Smooth muscle cell (in vitro differentiated cells): ENCODE measurements at regions not wholly inside any gene's neighbourhood (a gene's known extent, or its start where the extent isn't known, plus 50 kb on each side); places are given as distances from the start of the nearest gene placed in this dataset.

Experiments
- DNase-seq: peaks from one replicate; lab custom pipeline; 2025; ENCODE audit not compliant: unreplicated experiment; lab: John Stamatoyannopoulos, UW
- H2AFZ ChIP-seq: fragments of 200-600 bp; sonication (generic); 2 replicates; pipeline ENCODE4 v1.6.0; 2016; ENCODE audit warnings: antibody characterized with exemption, low read depth, mild to moderate bottlenecking
- H3F3A ChIP-seq: fragments of 200-600 bp; sonication (generic); 2 replicates; pipeline ENCODE4 v1.6.0; 2017; ENCODE audit warnings: antibody characterized with exemption, low read depth
- H3K27ac ChIP-seq: fragments of 200-600 bp; sonication (generic); 2 replicates; pipeline ENCODE4 v1.5.1; 2016; ENCODE audit warnings: low read depth, mild to moderate bottlenecking
- H3K27me3 ChIP-seq: fragments of 200-600 bp; sonication (generic); 2 replicates; pipeline ENCODE4 v1.6.1; 2016; ENCODE audit warnings: low read depth, mild to moderate bottlenecking
- H3K36me3 ChIP-seq: fragments of 200-600 bp; sonication (generic); 2 replicates; pipeline ENCODE4 v1.5.1; 2016; ENCODE audit warnings: low read depth
- H3K4me1 ChIP-seq: fragments of 200-600 bp; sonication (generic); 2 replicates; pipeline ENCODE4 v1.5.1; 2016; ENCODE audit warnings: low read depth
- H3K4me2 ChIP-seq: fragments of 200-600 bp; sonication (generic); 2 replicates; pipeline ENCODE4 v1.6.0; 2016; ENCODE audit warnings: mild to moderate bottlenecking
- H3K4me3 ChIP-seq: fragments of 200-600 bp; sonication (generic); 2 replicates; pipeline ENCODE4 v1.5.1; 2016; ENCODE audit warnings: mild to moderate bottlenecking
- H3K79me2 ChIP-seq: fragments of 200-600 bp; sonication (generic); 2 replicates; pipeline ENCODE4 v1.6.0; 2016; ENCODE audit warnings: low read depth, mild to moderate bottlenecking
- H3K9ac ChIP-seq: fragments of 200-600 bp; sonication (generic); 2 replicates; pipeline ENCODE4 v1.6.0; 2016; ENCODE audit warnings: low read depth
- H3K9me3 ChIP-seq: fragments of 200-600 bp; sonication (generic); replicated peaks from 2 replicates; pipeline ENCODE4 v1.5.1; 2016; ENCODE audit warnings: low read depth
- H4K20me1 ChIP-seq: fragments of 200-600 bp; sonication (generic); 2 replicates; pipeline ENCODE4 v1.6.0; 2016; ENCODE audit warnings: low read depth
- WGBS: methylation state at CpG from one replicate; pipeline ENCODE4 v1.1.7; 2016; ENCODE audit warnings: low lambda C conversion rate; 5-methylcytosine and 5-hydroxymethylcytosine counted together
- TF ChIP-seq, protein P1 (sequence below): fragments of 200-600 bp; sonication (generic); IDR thresholded peaks from 2 replicates; pipeline ENCODE4 v1.5.1; 2017; ENCODE audit warnings: borderline replicate concordance, mild to moderate bottlenecking, antibody characterized with exemption; ENCODE audit not compliant: insufficient read depth, poor library complexity, severe bottlenecking

DNA sequence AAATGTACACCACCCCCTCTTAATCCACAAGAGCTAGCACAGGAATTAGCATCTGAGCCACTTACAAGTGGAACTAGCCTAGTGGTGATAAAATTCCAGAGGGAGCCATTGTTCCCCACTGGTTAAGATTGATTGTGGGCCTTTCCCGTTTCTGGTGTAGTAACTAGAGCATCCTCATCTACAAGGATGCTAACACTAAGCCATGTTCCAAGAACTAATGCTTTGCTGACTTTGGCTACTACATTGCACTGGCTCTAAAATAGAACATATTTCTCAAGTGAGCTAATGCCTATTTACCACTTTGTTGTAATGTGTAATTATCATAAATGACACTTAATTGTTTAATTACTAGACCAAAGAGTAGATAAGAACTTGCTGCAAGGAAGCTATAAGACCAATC is 143.7 kb downstream of the FZD1 start:
- H3K4me2 ChIP-seq: no peak overlapping the region
- no peak for DNase-seq

DNA sequence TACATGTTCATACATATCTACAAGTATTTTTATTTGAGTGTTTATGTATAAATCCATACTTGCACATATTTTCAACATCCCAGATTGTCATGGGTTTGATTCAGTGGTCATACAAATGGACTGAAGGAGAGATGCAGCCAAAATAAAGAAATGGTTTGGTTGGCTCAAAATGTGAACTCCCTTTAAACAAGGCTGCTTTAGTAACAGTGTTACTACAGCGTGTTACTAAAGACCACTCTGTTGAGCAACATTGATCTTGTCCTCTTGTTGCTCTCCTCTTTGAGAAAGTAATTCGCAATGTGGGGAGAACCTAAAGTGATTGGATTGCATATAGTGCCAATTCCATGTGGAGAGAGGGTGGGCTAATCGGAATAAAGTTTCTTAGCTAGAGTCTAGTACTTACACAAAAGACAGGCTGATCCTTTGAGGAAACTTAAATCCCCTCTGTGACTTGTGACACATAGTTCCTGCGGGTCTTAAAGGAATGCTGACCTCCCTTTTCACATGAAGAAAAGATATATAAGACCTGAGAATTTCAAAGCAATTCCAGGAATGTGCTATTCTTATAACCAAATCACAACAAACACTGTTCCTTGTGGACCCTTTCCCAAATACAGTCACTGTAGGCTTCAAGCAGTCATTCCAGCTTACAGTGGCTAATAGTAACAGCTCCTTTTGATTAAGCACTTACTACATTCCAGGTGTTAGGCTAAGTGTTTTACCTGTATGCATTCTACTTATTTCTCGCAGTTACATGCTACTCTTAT is 144.3 kb downstream of the FZD1 start:
- Histone ChIP-seq H3K9ac (no peak overlapping the region), H4K20me1 (no peaks in the 10 kb centered on the region), H3K27ac (no peak overlapping the region), H3K4me1 (no peaks in the 10 kb centered on the region), H3K36me3 (no peaks in the 10 kb centered on the region), H3K79me2 (no peaks in the 10 kb centered on the region), H3F3A (no peaks in the 10 kb centered on the region), H2AFZ (no peak overlapping the region), H3K9me3 (no peaks in the 10 kb centered on the region), H3K4me2 (no peak overlapping the region), H3K4me3 (no peak overlapping the region), H3K27me3 (no peaks in the 10 kb centered on the region)
- TF ChIP-seq, protein P1, sequence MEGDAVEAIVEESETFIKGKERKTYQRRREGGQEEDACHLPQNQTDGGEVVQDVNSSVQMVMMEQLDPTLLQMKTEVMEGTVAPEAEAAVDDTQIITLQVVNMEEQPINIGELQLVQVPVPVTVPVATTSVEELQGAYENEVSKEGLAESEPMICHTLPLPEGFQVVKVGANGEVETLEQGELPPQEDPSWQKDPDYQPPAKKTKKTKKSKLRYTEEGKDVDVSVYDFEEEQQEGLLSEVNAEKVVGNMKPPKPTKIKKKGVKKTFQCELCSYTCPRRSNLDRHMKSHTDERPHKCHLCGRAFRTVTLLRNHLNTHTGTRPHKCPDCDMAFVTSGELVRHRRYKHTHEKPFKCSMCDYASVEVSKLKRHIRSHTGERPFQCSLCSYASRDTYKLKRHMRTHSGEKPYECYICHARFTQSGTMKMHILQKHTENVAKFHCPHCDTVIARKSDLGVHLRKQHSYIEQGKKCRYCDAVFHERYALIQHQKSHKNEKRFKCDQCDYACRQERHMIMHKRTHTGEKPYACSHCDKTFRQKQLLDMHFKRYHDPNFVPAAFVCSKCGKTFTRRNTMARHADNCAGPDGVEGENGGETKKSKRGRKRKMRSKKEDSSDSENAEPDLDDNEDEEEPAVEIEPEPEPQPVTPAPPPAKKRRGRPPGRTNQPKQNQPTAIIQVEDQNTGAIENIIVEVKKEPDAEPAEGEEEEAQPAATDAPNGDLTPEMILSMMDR: no peak
- DNase-seq: no peak
- WGBS: 75% methylated on average over 5 of the region's 5 CpGs

More for the DNA sequence above, 143.7 kb downstream of the FZD1 start:
- H3K36me3 ChIP-seq: no peaks in the 10 kb centered on the region
- no peak overlapping the region for H3K27ac ChIP-seq
- no peaks in the 10 kb centered on the region for H3K79me2 ChIP-seq
- H4K20me1 ChIP-seq: no peaks in the 10 kb centered on the region
- no peaks in the 10 kb centered on the region for H3K4me1 ChIP-seq
- TF ChIP-seq, protein P1: no peak
- H3K9ac ChIP-seq: no peak overlapping the region
- H3F3A ChIP-seq: no peaks in the 10 kb centered on the region
- no peak overlapping the region for H2AFZ ChIP-seq
- no peaks in the 10 kb centered on the region for H3K27me3 ChIP-seq
- 59% methylated on average over 1 of the region's 1 CpG for WGBS
- H3K9me3 ChIP-seq: no peaks in the 10 kb centered on the region
- H3K4me3 ChIP-seq: no peak overlapping the region

DNA sequence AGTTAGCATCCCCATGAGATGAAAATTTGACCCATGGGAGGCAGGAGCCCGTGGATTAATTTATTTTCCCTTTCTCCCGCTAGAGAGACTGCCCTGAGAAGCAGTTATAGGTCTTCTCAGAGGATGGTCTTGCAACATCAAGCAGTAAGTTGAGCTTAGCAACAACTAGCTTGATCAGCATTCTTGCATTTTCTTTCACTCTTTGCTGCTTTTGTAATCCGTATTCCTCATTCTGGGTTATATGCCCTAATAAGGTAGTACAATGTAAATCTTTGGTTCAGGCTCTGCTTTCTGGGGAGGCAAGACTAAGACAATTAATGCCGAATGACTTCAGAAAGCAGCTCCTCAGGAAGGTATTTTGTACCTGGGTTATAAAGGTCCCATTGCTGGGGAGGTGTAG is 146.8 kb downstream of the FZD1 start:
- H3K36me3 ChIP-seq: no peaks in the 10 kb centered on the region
- 56% methylated on average over 4 of the region's 4 CpGs for WGBS
- TF ChIP-seq, protein P1: no peak

DNA sequence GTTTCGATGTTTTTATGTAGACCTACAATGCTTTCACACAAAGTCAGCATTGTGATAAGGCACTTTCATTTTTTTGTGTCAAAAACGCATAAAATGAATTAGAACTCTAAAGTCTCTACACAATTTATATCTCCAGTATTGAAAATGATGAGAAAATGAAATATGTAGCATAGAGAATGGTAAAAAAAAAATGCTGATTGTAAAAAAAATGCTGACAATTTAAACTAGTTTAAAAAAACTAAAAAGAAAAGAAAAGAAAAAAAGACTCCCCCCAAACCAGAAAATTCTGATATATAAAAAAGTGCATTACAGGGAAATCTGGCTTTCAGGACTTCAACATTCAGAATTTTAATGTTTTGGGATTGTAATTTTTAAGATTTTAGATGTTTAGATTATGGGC is 148.1 kb downstream of the FZD1 start:
- Histone ChIP-seq H3F3A (no peaks in the 10 kb centered on the region), H3K36me3 (no peaks in the 10 kb centered on the region), H2AFZ (no peak overlapping the region), H3K79me2 (no peaks in the 10 kb centered on the region), H3K4me1 (no peaks in the 10 kb centered on the region), H3K4me3 (no peak overlapping the region), H3K9ac (no peak overlapping the region), H3K27me3 (no peaks in the 10 kb centered on the region), H4K20me1 (no peaks in the 10 kb centered on the region), H3K4me2 (no peak overlapping the region), H3K9me3 (no peaks in the 10 kb centered on the region), H3K27ac (no peak overlapping the region)
- DNase-seq: no peak
- 42% methylated on average over 2 of the region's 2 CpGs for WGBS
- TF ChIP-seq, protein P1: no peak

More for the DNA sequence above, 146.8 kb downstream of the FZD1 start:
- Histone ChIP-seq H3F3A (no peaks in the 10 kb centered on the region), H3K9ac (no peak overlapping the region), H3K4me3 (no peak overlapping the region), H3K4me2 (no peak overlapping the region), H4K20me1 (no peaks in the 10 kb centered on the region), H3K27ac (no peak overlapping the region), H2AFZ (no peak overlapping the region), H3K4me1 (no peaks in the 10 kb centered on the region), H3K9me3 (no peaks in the 10 kb centered on the region), H3K79me2 (no peaks in the 10 kb centered on the region), H3K27me3 (no peaks in the 10 kb centered on the region)
- no peak for DNase-seq
